ENCODE measurements at regions not wholly inside any gene's neighbourhood (a gene's known extent, or its start where the extent isn't known, plus 50 kb on each side); places are given as distances from the start of the nearest gene placed in this dataset.

GRCh38 chrX:23251043-23251442 lies 83.6 kb upstream of the PTCHD1 start:
- no peak for TF ChIP-seq CTCF (IDR thresholded peaks at IDR 0.05 in 2 of 3, conservative IDR thresholded peaks at IDR 0.05 in 1 of 3; ENCODE audit: borderline replicate concordance in 1 of 3, insufficient read depth in 1 of 3, low read depth in 2 of 3, low read length in 2 of 3)
- TF ChIP-seq POLR2AphosphoS5 (IDR thresholded peaks at IDR 0.05; ENCODE audit: low read depth, low read length): no peak
- TF ChIP-seq POLR2A (IDR thresholded peaks at IDR 0.05; ENCODE audit: borderline replicate concordance, extremely low read depth, insufficient read depth, insufficient read length): no peak
- TF ChIP-seq MAX (IDR thresholded peaks at IDR 0.05): no peak
- no peak for TF ChIP-seq YY1 (IDR thresholded peaks at IDR 0.05; ENCODE audit: extremely low read depth, insufficient replicate concordance, low read depth, low read length)
- no peak for TF ChIP-seq CEBPB (IDR thresholded peaks at IDR 0.05; ENCODE audit: low read depth)
- no peak for TF ChIP-seq EZH2 (IDR thresholded peaks at IDR 0.05)
- no peak for TF ChIP-seq ZBTB33 (IDR thresholded peaks at IDR 0.05; ENCODE audit: extremely low read depth, insufficient replicate concordance, low read length)
- no peak for TF ChIP-seq RAD21 (IDR thresholded peaks at IDR 0.05; ENCODE audit: low read depth)
- no peak for TF ChIP-seq REST (IDR thresholded peaks at IDR 0.05; ENCODE audit: low read depth)
- no peak for TF ChIP-seq FOSL1 (IDR thresholded peaks at IDR 0.05; ENCODE audit: low read depth)
- no peak for TF ChIP-seq CBX3 (IDR thresholded peaks at IDR 0.05; ENCODE audit: low read depth)
- TF ChIP-seq ZNF274 (IDR thresholded peaks at IDR 0.05; ENCODE audit: low read depth, low read length): no peak
- no peak for TF ChIP-seq SRF (IDR thresholded peaks at IDR 0.05; ENCODE audit: low read depth)
